K562 (cell line): ENCODE measurements at regions not wholly inside any gene's neighbourhood (a gene's known extent, or its start where the extent isn't known, plus 50 kb on each side); places are given as distances from the start of the nearest gene placed in this dataset.

Experiments used
- ATAC-seq: fragments of 200-7000 bp; cut with Tn5 transposase; 3 replicates; pipeline ENCODE4 v1.9.1; 2020; ENCODE audit warnings: moderate library complexity
- BruUV-seq: library from RNA; stranded (reverse); fragments of 400-500 nt; replicated peaks from 2 replicates; lab custom pipeline; 2021; lab: Mats Ljungman, UMichigan
- CTCF ChIA-PET: fragments of 300-600 bp; formaldehyde crosslinking; extraction: SDS; loops from one replicate; lab custom pipeline; 2021; ENCODE audit warnings: low intra/inter-chr PET ratio; lab: Yijun Ruan, JAX
- POLR2A ChIA-PET: fragments of 300-600, 350-650 bp; sonication (Branson Sonifier 250); formaldehyde crosslinking; extraction: SDS; loops from one replicate; lab custom pipeline; 2021; ENCODE audit warnings: antibody characterized with exemption, inconsistent platforms; lab: Yijun Ruan, JAX
- DNase-seq, 4 experiments: peaks; one replicate each; pipeline versions ENCODE4 v3.0.0 to v3.0.0-alpha.2; 2011 to 2018; ENCODE audit warnings: low spot score in 3 of 4, mixed read lengths in 3 of 4; ENCODE audit errors: extremely low read depth in 1 of 4
- FAIRE-seq: peaks from 2 replicates; lab custom pipeline; 2011; peaks lifted over from hg19 to GRCh38; lab: Jason Lieb, UNC
- H2AFZ ChIP-seq: 2 replicates; pipeline ENCODE4 v1.6.0; 2011; ENCODE audit warnings: low read depth, low read length, control low read depth, inconsistent platforms
- H3K27ac ChIP-seq: fragments of 200-600 bp; 3 replicates; pipeline ENCODE4 v1.8.0; 2011; ENCODE audit warnings: low read depth, mild to moderate bottlenecking, control low read depth, inconsistent platforms, low read length, moderate library complexity, mixed read lengths; ENCODE audit errors: extremely low read depth
- H3K27me3 ChIP-seq, 2 experiments: fragments of 300-600 bp in 1 of 2; 2 replicates in 1 of 2; 3 replicates in 1 of 2; pipeline versions ENCODE4 v1.6.0 to v1.8.0; 2011; ENCODE audit warnings: inconsistent platforms in 2 of 2, low read length in 2 of 2, mild to moderate bottlenecking in 1 of 2, mixed read lengths in 1 of 2, moderate library complexity in 1 of 2; ENCODE audit not compliant: control insufficient read depth in 2 of 2, insufficient read depth in 2 of 2
- H3K36me3 ChIP-seq: fragments of 300-600 bp; 3 replicates; pipeline ENCODE4 v1.8.0; 2011; ENCODE audit warnings: mild to moderate bottlenecking, low read length, inconsistent platforms; ENCODE audit not compliant: control insufficient read depth, insufficient read depth
- H3K4me1 ChIP-seq, 2 experiments: fragments of 200-600 bp in 1 of 2; replicated peaks in 1 of 2; 2 replicates in 1 of 2; 3 replicates in 1 of 2; pipeline versions ENCODE4 v1.5.1 to v1.8.0; 2011; ENCODE audit warnings: inconsistent platforms in 2 of 2, low read length in 2 of 2, mild to moderate bottlenecking in 1 of 2, mixed read lengths in 1 of 2, moderate library complexity in 1 of 2; ENCODE audit not compliant: control insufficient read depth in 2 of 2, insufficient read depth in 2 of 2
- H3K4me2 ChIP-seq: 2 replicates; pipeline ENCODE4 v1.6.1; 2011; ENCODE audit warnings: low read length, control low read depth, inconsistent platforms, mixed read lengths; ENCODE audit not compliant: insufficient read depth
- H3K4me3 ChIP-seq: fragments of 200-600 bp; sonication (generic), shearing (Covaris generic); 2 replicates; pipeline ENCODE4 v1.5.1; 2016; ENCODE audit warnings: control low read depth, inconsistent platforms
- H3K79me2 ChIP-seq: fragments of 200-600 bp; 3 replicates; pipeline ENCODE4 v1.8.0; 2011; ENCODE audit warnings: low read length, inconsistent platforms; ENCODE audit not compliant: control insufficient read depth, insufficient read depth
- H3K9ac ChIP-seq, 2 experiments: 2 replicates each; pipeline versions ENCODE4 v1.6.0 to v1.6.1; 2011; ENCODE audit warnings: low read depth in 2 of 2, low read length in 2 of 2, control low read depth in 1 of 2, inconsistent platforms in 1 of 2, mild to moderate bottlenecking in 1 of 2, mixed read lengths in 1 of 2; ENCODE audit not compliant: insufficient read depth in 1 of 2
- H3K9me1 ChIP-seq: one replicate; pipeline ENCODE4 v1.6.0; 2011; ENCODE audit warnings: inconsistent platforms, mild to moderate bottlenecking, low read length, moderate library complexity; ENCODE audit not compliant: control insufficient read depth, insufficient read depth
- H3K9me3 ChIP-seq: replicated peaks from 2 replicates; pipeline ENCODE4 v1.5.1; 2011; ENCODE audit warnings: low read depth, low read length, inconsistent platforms; ENCODE audit not compliant: control insufficient read depth, insufficient read depth
- H4K20me1 ChIP-seq: replicated peaks from 2 replicates; pipeline ENCODE4 v1.6.1; 2011; ENCODE audit warnings: low read length, inconsistent platforms, mixed read lengths; ENCODE audit not compliant: control insufficient read depth, insufficient read depth
- WHSC1 ChIP-seq: IDR thresholded peaks from one replicate; pipeline ENCODE4 v1.6.1; 2012; ENCODE audit warnings: low read length, control low read depth, inconsistent platforms
- ZNF347 ChIP-seq: fragments of 450-650 bp; formaldehyde crosslinking; IDR thresholded peaks from 2 replicates; pipeline ENCODE4 v1.4.0; 2020; ENCODE audit warnings: low read depth, mild to moderate bottlenecking, moderate library complexity
- WGBS: fragments of 100-300 bp; shearing (Covaris generic); methylation state at CpG from one replicate; pipeline ENCODE4 v1.1.6; 2016; ENCODE audit warnings: low coverage, mixed read lengths; ENCODE audit not compliant: insufficient coverage; ENCODE audit errors: missing lambda C conversion rate; 5-methylcytosine and 5-hydroxymethylcytosine counted together
- in situ Hi-C: fragments of 300-500 bp; cut with MboI; formaldehyde crosslinking; loops from 4 replicates; pipeline ENCODE4 v1.15.0; 2018; ENCODE audit warnings: inconsistent platforms, mixed read lengths
- intact Hi-C: fragments of 100-400 bp; cut with micrococcal nuclease; formaldehyde crosslinking; loops from 2 replicates; pipeline ENCODE4 v1.14.2; 2022
- TF ChIP-seq, protein P1 (sequence below), 2 experiments: fragments of 450-650 bp; IDR thresholded peaks; 2 replicates each; pipeline ENCODE4 v1.6.1; 2016
- TF ChIP-seq, protein P2 (sequence below): fragments of 250-450 bp; sonication (Bioruptor Pico); IDR thresholded peaks from 2 replicates; pipeline ENCODE4 v1.5.0; 2021; ENCODE audit warnings: mild to moderate bottlenecking, borderline replicate concordance
- TF ChIP-seq, protein P3 (sequence below): fragments of 450-650 bp; IDR thresholded peaks from 2 replicates; pipeline ENCODE4 v1.6.1; 2016; ENCODE audit warnings: mild to moderate bottlenecking, moderate library complexity
- TF ChIP-seq, protein P4 (sequence below): sonication (generic); formaldehyde crosslinking; IDR thresholded peaks from 2 replicates; pipeline ENCODE4 v1.8.0; 2022; ENCODE audit warnings: mild to moderate bottlenecking, missing genetic modification reagents

DNA sequence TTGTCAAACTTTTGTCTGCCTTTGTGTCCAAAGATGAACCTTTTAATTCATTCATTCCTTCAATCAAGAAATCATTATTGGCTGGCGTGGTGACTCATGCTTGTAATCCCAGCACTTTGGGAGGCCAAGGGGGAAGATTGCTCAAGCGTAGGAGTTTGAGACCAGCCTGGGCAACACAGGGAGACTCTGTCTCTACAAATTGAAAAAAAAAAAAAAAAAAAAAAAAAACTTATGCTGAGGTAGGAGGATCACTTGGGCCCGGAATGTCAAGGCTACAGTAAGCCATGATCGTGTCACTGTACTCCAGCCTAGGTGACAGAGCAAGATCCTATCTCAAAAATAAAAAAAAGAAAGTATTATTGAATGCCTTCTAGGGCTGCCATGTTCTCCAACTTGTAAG is 51.3 kb upstream of the CXADR start:
- H3K4me3 ChIP-seq = no peak overlapping the region
- no peaks in the 10 kb centered on the region for H3K79me2 ChIP-seq
- H4K20me1 ChIP-seq = no peaks in the 10 kb centered on the region
- no peak overlapping the region for H3K4me2 ChIP-seq
- FAIRE-seq (no peak), DNase-seq (no peak), ATAC-seq (no peak)
- 0% methylated on average over 4 of the region's 4 CpGs for WGBS
- no peak overlapping the region for H3K27ac ChIP-seq
- H3K9ac ChIP-seq = no peak overlapping the region
- intact Hi-C loops = no loop called here
- no peaks in the 10 kb centered on the region for H3K9me1 ChIP-seq
- no TSS peak for BruUV-seq
- no peaks in the 10 kb centered on the region for H3K27me3 ChIP-seq
- POLR2A ChIA-PET = no interaction called here
- no peaks in the 10 kb centered on the region; a peak in 1 of 5 replicates for H3K4me1 ChIP-seq
- H2AFZ ChIP-seq = no peak overlapping the region
- CTCF ChIA-PET = no interaction called here
- no peaks in the 10 kb centered on the region for H3K9me3 ChIP-seq
- in situ Hi-C loops = no loop called here
- H3K36me3 ChIP-seq = no peaks in the 10 kb centered on the region
- TF ChIP-seq ZNF347 (CRISPR knock-in tag) (no peak), WHSC1 (no peak)
- TF ChIP-seq, protein P1, sequence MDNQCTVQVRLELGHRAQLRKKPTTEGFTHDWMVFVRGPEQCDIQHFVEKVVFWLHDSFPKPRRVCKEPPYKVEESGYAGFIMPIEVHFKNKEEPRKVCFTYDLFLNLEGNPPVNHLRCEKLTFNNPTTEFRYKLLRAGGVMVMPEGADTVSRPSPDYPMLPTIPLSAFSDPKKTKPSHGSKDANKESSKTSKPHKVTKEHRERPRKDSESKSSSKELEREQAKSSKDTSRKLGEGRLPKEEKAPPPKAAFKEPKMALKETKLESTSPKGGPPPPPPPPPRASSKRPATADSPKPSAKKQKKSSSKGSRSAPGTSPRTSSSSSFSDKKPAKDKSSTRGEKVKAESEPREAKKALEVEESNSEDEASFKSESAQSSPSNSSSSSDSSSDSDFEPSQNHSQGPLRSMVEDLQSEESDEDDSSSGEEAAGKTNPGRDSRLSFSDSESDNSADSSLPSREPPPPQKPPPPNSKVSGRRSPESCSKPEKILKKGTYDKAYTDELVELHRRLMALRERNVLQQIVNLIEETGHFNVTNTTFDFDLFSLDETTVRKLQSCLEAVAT (IDR thresholded peaks at IDR 0.05) = no peak
- TF ChIP-seq, protein P2, sequence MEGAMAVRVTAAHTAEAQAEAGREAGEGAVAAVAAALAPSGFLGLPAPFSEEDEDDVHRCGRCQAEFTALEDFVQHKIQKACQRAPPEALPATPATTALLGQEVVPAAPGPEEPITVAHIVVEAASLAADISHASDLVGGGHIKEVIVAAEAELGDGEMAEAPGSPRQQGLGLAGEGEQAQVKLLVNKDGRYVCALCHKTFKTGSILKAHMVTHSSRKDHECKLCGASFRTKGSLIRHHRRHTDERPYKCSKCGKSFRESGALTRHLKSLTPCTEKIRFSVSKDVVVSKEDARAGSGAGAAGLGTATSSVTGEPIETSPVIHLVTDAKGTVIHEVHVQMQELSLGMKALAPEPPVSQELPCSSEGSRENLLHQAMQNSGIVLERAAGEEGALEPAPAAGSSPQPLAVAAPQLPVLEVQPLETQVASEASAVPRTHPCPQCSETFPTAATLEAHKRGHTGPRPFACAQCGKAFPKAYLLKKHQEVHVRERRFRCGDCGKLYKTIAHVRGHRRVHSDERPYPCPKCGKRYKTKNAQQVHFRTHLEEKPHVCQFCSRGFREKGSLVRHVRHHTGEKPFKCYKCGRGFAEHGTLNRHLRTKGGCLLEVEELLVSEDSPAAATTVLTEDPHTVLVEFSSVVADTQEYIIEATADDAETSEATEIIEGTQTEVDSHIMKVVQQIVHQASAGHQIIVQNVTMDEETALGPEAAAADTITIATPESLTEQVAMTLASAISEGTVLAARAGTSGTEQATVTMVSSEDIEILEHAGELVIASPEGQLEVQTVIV (CRISPR knock-in tag) = no peak
- TF ChIP-seq, protein P3, sequence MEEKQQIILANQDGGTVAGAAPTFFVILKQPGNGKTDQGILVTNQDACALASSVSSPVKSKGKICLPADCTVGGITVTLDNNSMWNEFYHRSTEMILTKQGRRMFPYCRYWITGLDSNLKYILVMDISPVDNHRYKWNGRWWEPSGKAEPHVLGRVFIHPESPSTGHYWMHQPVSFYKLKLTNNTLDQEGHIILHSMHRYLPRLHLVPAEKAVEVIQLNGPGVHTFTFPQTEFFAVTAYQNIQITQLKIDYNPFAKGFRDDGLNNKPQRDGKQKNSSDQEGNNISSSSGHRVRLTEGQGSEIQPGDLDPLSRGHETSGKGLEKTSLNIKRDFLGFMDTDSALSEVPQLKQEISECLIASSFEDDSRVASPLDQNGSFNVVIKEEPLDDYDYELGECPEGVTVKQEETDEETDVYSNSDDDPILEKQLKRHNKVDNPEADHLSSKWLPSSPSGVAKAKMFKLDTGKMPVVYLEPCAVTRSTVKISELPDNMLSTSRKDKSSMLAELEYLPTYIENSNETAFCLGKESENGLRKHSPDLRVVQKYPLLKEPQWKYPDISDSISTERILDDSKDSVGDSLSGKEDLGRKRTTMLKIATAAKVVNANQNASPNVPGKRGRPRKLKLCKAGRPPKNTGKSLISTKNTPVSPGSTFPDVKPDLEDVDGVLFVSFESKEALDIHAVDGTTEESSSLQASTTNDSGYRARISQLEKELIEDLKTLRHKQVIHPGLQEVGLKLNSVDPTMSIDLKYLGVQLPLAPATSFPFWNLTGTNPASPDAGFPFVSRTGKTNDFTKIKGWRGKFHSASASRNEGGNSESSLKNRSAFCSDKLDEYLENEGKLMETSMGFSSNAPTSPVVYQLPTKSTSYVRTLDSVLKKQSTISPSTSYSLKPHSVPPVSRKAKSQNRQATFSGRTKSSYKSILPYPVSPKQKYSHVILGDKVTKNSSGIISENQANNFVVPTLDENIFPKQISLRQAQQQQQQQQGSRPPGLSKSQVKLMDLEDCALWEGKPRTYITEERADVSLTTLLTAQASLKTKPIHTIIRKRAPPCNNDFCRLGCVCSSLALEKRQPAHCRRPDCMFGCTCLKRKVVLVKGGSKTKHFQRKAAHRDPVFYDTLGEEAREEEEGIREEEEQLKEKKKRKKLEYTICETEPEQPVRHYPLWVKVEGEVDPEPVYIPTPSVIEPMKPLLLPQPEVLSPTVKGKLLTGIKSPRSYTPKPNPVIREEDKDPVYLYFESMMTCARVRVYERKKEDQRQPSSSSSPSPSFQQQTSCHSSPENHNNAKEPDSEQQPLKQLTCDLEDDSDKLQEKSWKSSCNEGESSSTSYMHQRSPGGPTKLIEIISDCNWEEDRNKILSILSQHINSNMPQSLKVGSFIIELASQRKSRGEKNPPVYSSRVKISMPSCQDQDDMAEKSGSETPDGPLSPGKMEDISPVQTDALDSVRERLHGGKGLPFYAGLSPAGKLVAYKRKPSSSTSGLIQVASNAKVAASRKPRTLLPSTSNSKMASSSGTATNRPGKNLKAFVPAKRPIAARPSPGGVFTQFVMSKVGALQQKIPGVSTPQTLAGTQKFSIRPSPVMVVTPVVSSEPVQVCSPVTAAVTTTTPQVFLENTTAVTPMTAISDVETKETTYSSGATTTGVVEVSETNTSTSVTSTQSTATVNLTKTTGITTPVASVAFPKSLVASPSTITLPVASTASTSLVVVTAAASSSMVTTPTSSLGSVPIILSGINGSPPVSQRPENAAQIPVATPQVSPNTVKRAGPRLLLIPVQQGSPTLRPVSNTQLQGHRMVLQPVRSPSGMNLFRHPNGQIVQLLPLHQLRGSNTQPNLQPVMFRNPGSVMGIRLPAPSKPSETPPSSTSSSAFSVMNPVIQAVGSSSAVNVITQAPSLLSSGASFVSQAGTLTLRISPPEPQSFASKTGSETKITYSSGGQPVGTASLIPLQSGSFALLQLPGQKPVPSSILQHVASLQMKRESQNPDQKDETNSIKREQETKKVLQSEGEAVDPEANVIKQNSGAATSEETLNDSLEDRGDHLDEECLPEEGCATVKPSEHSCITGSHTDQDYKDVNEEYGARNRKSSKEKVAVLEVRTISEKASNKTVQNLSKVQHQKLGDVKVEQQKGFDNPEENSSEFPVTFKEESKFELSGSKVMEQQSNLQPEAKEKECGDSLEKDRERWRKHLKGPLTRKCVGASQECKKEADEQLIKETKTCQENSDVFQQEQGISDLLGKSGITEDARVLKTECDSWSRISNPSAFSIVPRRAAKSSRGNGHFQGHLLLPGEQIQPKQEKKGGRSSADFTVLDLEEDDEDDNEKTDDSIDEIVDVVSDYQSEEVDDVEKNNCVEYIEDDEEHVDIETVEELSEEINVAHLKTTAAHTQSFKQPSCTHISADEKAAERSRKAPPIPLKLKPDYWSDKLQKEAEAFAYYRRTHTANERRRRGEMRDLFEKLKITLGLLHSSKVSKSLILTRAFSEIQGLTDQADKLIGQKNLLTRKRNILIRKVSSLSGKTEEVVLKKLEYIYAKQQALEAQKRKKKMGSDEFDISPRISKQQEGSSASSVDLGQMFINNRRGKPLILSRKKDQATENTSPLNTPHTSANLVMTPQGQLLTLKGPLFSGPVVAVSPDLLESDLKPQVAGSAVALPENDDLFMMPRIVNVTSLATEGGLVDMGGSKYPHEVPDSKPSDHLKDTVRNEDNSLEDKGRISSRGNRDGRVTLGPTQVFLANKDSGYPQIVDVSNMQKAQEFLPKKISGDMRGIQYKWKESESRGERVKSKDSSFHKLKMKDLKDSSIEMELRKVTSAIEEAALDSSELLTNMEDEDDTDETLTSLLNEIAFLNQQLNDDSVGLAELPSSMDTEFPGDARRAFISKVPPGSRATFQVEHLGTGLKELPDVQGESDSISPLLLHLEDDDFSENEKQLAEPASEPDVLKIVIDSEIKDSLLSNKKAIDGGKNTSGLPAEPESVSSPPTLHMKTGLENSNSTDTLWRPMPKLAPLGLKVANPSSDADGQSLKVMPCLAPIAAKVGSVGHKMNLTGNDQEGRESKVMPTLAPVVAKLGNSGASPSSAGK = no peak
- TF ChIP-seq, protein P4, sequence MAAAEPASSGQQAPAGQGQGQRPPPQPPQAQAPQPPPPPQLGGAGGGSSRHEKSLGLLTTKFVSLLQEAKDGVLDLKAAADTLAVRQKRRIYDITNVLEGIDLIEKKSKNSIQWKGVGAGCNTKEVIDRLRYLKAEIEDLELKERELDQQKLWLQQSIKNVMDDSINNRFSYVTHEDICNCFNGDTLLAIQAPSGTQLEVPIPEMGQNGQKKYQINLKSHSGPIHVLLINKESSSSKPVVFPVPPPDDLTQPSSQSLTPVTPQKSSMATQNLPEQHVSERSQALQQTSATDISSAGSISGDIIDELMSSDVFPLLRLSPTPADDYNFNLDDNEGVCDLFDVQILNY (CRISPR knock-in tag) = no peak
